PFSK-1 (cell line): ENCODE measurements at regions not wholly inside any gene's neighbourhood (a gene's known extent, or its start where the extent isn't known, plus 50 kb on each side); places are given as distances from the start of the nearest gene placed in this dataset.

ENCODE experiments used
- POLR2AphosphoS5 ChIP-seq: IDR thresholded peaks from 2 replicates; pipeline ENCODE4 v1.6.1; 2012; ENCODE audit warnings: low read depth, mild to moderate bottlenecking, control low read depth, low read length, moderate library complexity
- REST ChIP-seq, 2 experiments: IDR thresholded peaks; 2 replicates each; pipeline versions ENCODE4 v1.6.1 to v1.8.0; 2011 to 2012; ENCODE audit warnings: low read depth in 2 of 2, low read length in 2 of 2, control low read depth in 1 of 2, inconsistent platforms in 1 of 2, mild to moderate bottlenecking in 1 of 2, moderate library complexity in 1 of 2; ENCODE audit not compliant: insufficient read depth in 1 of 2
- SIN3A ChIP-seq: IDR thresholded peaks from 2 replicates; pipeline ENCODE4 v1.6.1; 2012; ENCODE audit warnings: mild to moderate bottlenecking, low read length, moderate library complexity, borderline replicate concordance; ENCODE audit not compliant: insufficient read depth
- TAF1 ChIP-seq: IDR thresholded peaks from 2 replicates; pipeline ENCODE4 v1.6.1; 2012; ENCODE audit warnings: low read length, control low read depth, borderline replicate concordance; ENCODE audit not compliant: insufficient read depth

GRCh38 chr1:56237491-56238064 lies 341.8 kb downstream of the PLPP3 start:
- TF ChIP-seq TAF1: no peak
- no peak for TF ChIP-seq REST (IDR thresholded peaks at IDR 0.05; ENCODE audit: insufficient read depth in 1 of 2, low read depth in 2 of 2, low read length in 2 of 2)
- TF ChIP-seq POLR2AphosphoS5: no peak
- no peak for TF ChIP-seq SIN3A
